ENCODE measurements at regions not wholly inside any gene's neighbourhood (a gene's known extent, or its start where the extent isn't known, plus 50 kb on each side); places are given as distances from the start of the nearest gene placed in this dataset.

DNA sequence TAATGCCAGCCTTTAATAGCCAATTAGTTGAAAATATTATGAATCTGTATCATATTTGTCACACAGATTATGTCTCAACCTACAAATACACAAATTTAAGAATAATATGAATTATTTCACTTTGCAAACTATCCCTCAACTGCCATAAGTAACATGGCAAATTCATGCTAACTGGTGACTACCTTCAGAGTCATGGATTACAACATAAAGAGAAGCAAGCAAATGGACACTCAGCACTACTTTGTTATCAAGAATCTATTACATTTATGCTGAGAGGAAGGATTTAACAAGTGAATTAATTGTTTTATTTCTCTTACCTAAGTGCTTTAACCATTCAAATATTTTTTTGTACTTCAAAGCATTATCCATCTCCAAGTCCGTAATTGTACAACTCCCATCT, 103.1 kb upstream of the BCL6 start:
- ChIA-PET POLR2A (no interaction called here), CTCF (interaction anchor here (0.8 kb wide), 1 partner anchor 358 kb away, joined by 3 read pairs; no protein-coding TSS in a partner anchor)
- ATAC-seq = no peak

DNA sequence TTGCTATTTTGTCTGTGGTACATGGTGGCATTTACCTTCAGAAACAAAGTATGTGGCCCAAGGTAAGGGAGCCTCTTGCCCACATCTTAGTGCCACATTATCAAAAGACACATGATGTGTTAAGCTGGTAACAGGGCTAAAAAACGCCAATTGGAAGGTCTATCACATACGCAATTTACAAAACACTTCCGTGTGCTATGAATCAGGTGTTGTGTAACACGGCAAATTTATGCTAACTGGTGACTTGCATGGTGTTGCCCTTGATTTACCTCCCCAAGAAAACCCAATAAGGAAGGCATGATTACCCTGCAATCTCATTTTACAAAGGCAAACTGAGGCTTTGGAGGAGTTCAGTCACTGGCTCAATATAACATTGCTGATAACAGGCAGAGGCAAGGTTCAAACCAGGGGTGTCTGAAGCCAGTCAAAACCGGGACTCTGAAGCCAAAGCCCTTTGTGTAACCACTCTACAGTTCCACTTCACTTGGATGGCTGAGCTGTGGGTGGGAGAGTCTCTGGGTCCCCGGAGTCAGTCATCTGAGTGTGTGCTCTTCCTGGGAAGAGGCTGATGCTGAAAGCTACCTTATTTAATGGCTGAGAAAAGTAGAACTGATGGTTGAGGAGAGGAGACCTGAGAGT, 103.9 kb upstream of the BCL6 start:
- ChIA-PET POLR2A (no interaction called here), CTCF (no interaction called here)
- H3K4me1 Mint-ChIP-seq = no peaks in the 10 kb centered on the region
- no peaks in the 10 kb centered on the region; the same call in 1 of the 2 replicates for H3K27me3 Mint-ChIP-seq (ENCODE audit: low read depth)
- H3K27ac Mint-ChIP-seq = no peak overlapping the region
- H3K9me3 Mint-ChIP-seq = peaks cover 33% of the 10 kb centered on the region
- no peak for TF ChIP-seq ZBTB21 (CRISPR knock-in tag; IDR thresholded peaks at IDR 0.05; ENCODE audit: borderline replicate concordance)
- TF ChIP-seq GTF2I (CRISPR knock-in tag; conservative IDR thresholded peaks at IDR 0.05) = no peak
- TF ChIP-seq ZNF219 (CRISPR knock-in tag; IDR thresholded peaks at IDR 0.05; ENCODE audit: borderline replicate concordance) = no peak
- TF ChIP-seq NR3C1 (CRISPR knock-in tag; conservative IDR thresholded peaks at IDR 0.05; ENCODE audit: low read depth) = no peak
- TF ChIP-seq GRHL2 (CRISPR knock-in tag; IDR thresholded peaks at IDR 0.05; ENCODE audit: insufficient replicate concordance, severe bottlenecking) = no peak
- no peak for TF ChIP-seq ZNF512 (CRISPR knock-in tag; IDR thresholded peaks at IDR 0.05; ENCODE audit: borderline replicate concordance)
- TF ChIP-seq NR1H2 (CRISPR knock-in tag; IDR thresholded peaks at IDR 0.05) = no peak
- no peak for TF ChIP-seq RELA (CRISPR knock-in tag; IDR thresholded peaks at IDR 0.05; ENCODE audit: borderline replicate concordance)
- no peak for TF ChIP-seq ZNF425 (CRISPR knock-in tag; conservative IDR thresholded peaks at IDR 0.05)
- no peak for TF ChIP-seq MXD4 (CRISPR knock-in tag; IDR thresholded peaks at IDR 0.05; ENCODE audit: borderline replicate concordance)
- TF ChIP-seq CTCF (IDR thresholded peaks at IDR 0.05) = no peak
- no peak for TF ChIP-seq IRF1 (CRISPR knock-in tag; IDR thresholded peaks at IDR 0.05)
- TF ChIP-seq KAT7 (CRISPR knock-in tag; IDR thresholded peaks at IDR 0.05; ENCODE audit: borderline replicate concordance) = no peak
- no peak for TF ChIP-seq CDX4 (CRISPR knock-in tag; IDR thresholded peaks at IDR 0.05; ENCODE audit: borderline replicate concordance)
- DNase-seq (ENCODE audit: low spot score) (no peak), ATAC-seq (no peak)
- peaks cover 17% of the 10 kb centered on the region for H3K36me3 Mint-ChIP-seq
- no peak overlapping the region for H3K4me3 Mint-ChIP-seq

More for the DNA sequence above, 103.1 kb upstream of the BCL6 start:
- H3K4me3 Mint-ChIP-seq = no peak overlapping the region
- DNase-seq (ENCODE audit: low spot score) = no peak
- no peaks in the 10 kb centered on the region for H3K4me1 Mint-ChIP-seq
- H3K9me3 Mint-ChIP-seq = peaks cover 29% of the 10 kb centered on the region
- TF ChIP-seq OVOL2 (CRISPR knock-in tag; IDR thresholded peaks at IDR 0.05; ENCODE audit: borderline replicate concordance) (no peak), HMGA2 (CRISPR knock-in tag; IDR thresholded peaks at IDR 0.05) (peak; percentile 3; the same call in 1 of the 2 replicates)
- no peak overlapping the region for H3K27ac Mint-ChIP-seq
- no peaks in the 10 kb centered on the region; the same call in 1 of the 2 replicates for H3K27me3 Mint-ChIP-seq (ENCODE audit: low read depth)
- peaks cover 14% of the 10 kb centered on the region for H3K36me3 Mint-ChIP-seq

Measured in WTC11 (cell line).